NCI-H345 (cell line): ENCODE measurements at regions not wholly inside any gene's neighbourhood (a gene's known extent, or its start where the extent isn't known, plus 50 kb on each side); places are given as distances from the start of the nearest gene placed in this dataset.
"Not testable (repeated sequence)": the region's sequence is repeated elsewhere in the genome, so short reads cannot be mapped to it uniquely, and the experiment has no call there.

ENCODE experiments used
- DNase-seq: peaks from one replicate; lab custom pipeline; 2025; lab: John Stamatoyannopoulos, UW

- no peak for DNase-seq
Measured at GRCh38 chr2:111668274-111668616, 215.7 kb downstream of the ANAPC1 start.

GRCh38 chr2:111668741-111669140 lies 215.3 kb downstream of the ANAPC1 start:
- no peak for DNase-seq

GRCh38 chr2:111669928-111670695 lies 213.9 kb downstream of the ANAPC1 start:
- no peak for DNase-seq

- DNase-seq: no peak
Measured at GRCh38 chr2:111670776-111671175, 213.2 kb downstream of the ANAPC1 start.

GRCh38 chr2:111671426-111672150 lies 212.4 kb downstream of the ANAPC1 start:
- DNase-seq: no peak

- DNase-seq: not testable (repeated sequence)
Measured at GRCh38 chr2:111672641-111673040, 211.4 kb downstream of the ANAPC1 start.

GRCh38 chr2:111673526-111673925 lies 210.5 kb downstream of the ANAPC1 start:
- DNase-seq: no peak

- no peak for DNase-seq
Measured at GRCh38 chr2:111675419-111676194, 208.4 kb downstream of the ANAPC1 start.

GRCh38 chr2:111676291-111676822 lies 207.6 kb downstream of the ANAPC1 start:
- no peak for DNase-seq

- DNase-seq: no peak
Measured at GRCh38 chr2:111678161-111678560, 205.8 kb downstream of the ANAPC1 start.

GRCh38 chr2:111678651-111679050 lies 205.3 kb downstream of the ANAPC1 start:
- DNase-seq: no peak

GRCh38 chr2:111679202-111679601 lies 204.8 kb downstream of the ANAPC1 start:
- DNase-seq: no peak

GRCh38 chr2:111684611-111685010 lies 199.4 kb downstream of the ANAPC1 start:
- DNase-seq: no peak

GRCh38 chr2:111685342-111685741 lies 198.7 kb downstream of the ANAPC1 start:
- no peak for DNase-seq

GRCh38 chr2:111686994-111687393 lies 197.0 kb downstream of the ANAPC1 start:
- no peak for DNase-seq

GRCh38 chr2:111687911-111688310 lies 196.1 kb downstream of the ANAPC1 start:
- no peak for DNase-seq

GRCh38 chr2:111688482-111688881 lies 195.5 kb downstream of the ANAPC1 start:
- no peak for DNase-seq

- DNase-seq: no peak
Measured at GRCh38 chr2:111689174-111689573, 194.8 kb downstream of the ANAPC1 start.

GRCh38 chr2:111689941-111690340 lies 194.1 kb downstream of the ANAPC1 start:
- DNase-seq: no peak

- DNase-seq: no peak
Measured at GRCh38 chr2:111691164-111691875, 192.7 kb downstream of the ANAPC1 start.

- DNase-seq: no peak
Measured at GRCh38 chr2:111692311-111692710, 191.7 kb downstream of the ANAPC1 start.

- no peak for DNase-seq
Measured at GRCh38 chr2:111694700-111695101, 189.3 kb downstream of the ANAPC1 start.
